ENCODE measurements at regions not wholly inside any gene's neighbourhood (a gene's known extent, or its start where the extent isn't known, plus 50 kb on each side); places are given as distances from the start of the nearest gene placed in this dataset.

DNA sequence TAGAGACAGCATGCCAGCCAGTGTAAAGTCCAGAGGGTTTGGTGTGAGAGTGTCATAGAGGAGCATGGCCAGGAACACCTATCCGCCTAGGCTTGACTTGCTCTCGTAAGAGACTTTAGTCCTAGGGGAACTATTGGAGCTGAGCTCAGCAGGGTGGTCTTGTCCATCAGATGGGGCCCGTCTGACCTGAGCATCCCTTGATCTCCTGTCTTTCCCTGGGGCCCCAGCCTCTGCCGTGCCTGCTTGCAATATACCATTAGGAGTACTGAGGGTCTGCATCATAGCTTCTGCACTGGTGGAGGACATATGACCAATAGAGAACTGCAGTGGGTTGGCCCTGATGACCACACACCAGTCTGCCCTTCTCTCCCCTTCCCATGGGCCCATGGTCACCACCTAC lies 251.0 kb downstream of the TUSC1 start:
- no peaks in the 10 kb centered on the region for H3K9me3 ChIP-seq
- no peaks in the 10 kb centered on the region for H3K36me3 ChIP-seq (replicated peaks)
- in situ Hi-C loops (cut with MboI; ENCODE audit: low sequenced_read_pairs) = no loop called here
- no peak for DNase-seq (ENCODE audit: low spot score in 2 of 2)
- H3K4me1 ChIP-seq = 0 out of 2 replicates have a peak, but pooled peaks cover 4% of the 10 kb centered on the region
- H3K27me3 ChIP-seq (ENCODE audit: low read depth) = no peaks in the 10 kb centered on the region
- no peak overlapping the region for H3K4me3 ChIP-seq

DNA sequence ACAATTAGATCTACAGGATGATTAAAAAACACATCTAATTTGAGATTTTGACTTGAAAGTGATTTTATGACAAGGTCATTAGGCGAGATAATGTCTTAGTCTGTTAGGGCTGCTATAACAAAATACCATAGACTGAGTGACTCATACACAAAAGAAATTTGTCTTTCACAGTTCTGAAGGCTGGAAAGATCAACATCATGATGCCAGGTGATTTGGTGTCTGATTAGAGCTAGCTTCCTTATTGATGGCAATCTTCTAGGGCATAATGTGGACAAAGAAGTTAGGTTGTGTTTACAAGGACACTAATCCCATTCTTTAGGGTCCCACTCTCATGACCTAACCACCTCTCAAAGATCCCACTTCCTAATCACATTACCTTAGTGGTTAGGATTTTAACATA lies 256.7 kb downstream of the TUSC1 start:
- no peak for DNase-seq (ENCODE audit: low spot score in 2 of 2)
- in situ Hi-C loops (cut with MboI; ENCODE audit: low sequenced_read_pairs) = no loop called here
- H3K4me1 ChIP-seq = peaks cover 8% of the 10 kb centered on the region
- H3K27me3 ChIP-seq (ENCODE audit: low read depth) = no peaks in the 10 kb centered on the region
- H3K9me3 ChIP-seq = no peaks in the 10 kb centered on the region
- no peaks in the 10 kb centered on the region for H3K36me3 ChIP-seq (replicated peaks)
- no peak overlapping the region for H3K4me3 ChIP-seq

DNA sequence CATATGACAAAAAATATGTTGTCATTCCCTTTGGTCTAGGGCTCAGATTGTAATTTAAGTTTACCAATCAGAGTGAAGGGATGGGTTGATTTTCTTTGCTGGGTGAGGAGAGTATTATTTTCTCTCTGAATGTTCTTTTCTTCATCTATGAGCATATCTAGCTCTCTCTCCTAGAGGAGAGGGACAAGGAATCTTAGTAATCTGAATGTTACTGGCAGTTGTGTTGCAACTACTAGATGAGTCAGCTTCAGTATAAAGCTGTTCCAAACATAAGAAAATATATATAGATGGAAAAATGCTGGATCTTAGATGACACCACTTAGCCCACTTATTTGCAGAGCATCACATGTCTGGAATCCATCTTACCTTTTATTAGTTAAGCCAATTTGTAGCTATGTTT lies 259.3 kb downstream of the TUSC1 start:
- H3K9me3 ChIP-seq = no peaks in the 10 kb centered on the region
- H3K4me3 ChIP-seq = no peak overlapping the region
- H3K36me3 ChIP-seq (replicated peaks) = no peaks in the 10 kb centered on the region
- in situ Hi-C loops (cut with MboI; ENCODE audit: low sequenced_read_pairs) = no loop called here
- no peaks in the 10 kb centered on the region for H3K27me3 ChIP-seq (ENCODE audit: low read depth)
- no peak for DNase-seq (ENCODE audit: low spot score in 2 of 2)
- peaks cover 32% of the 10 kb centered on the region for H3K4me1 ChIP-seq

DNA sequence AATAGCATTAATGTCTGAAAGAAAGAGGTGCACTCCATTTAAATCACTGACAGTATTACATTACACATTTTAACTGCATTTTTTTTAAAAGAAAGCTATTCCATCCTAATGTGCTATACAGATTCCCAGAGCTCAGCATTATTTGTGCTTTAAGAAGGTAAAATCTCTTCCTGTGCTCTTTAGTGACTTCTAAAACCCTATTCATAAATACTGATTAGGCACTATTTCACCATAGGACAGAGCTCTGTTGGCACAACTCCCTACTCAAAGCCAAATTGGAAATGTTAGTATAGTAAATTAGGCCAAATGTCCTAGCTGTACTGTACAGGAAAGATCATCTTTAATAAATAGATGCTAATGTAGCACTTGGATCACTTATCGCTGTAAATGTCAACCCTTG lies 262.5 kb downstream of the TUSC1 start:
- in situ Hi-C loops (cut with MboI; ENCODE audit: low sequenced_read_pairs) = no loop called here
- no peaks in the 10 kb centered on the region for H3K27me3 ChIP-seq (ENCODE audit: low read depth)
- peaks cover 32% of the 10 kb centered on the region for H3K4me1 ChIP-seq
- H3K36me3 ChIP-seq (replicated peaks) = no peaks in the 10 kb centered on the region
- peak in 1 of 2 experiments; percentile 89 for DNase-seq (ENCODE audit: low spot score in 2 of 2)
- H3K9me3 ChIP-seq = no peaks in the 10 kb centered on the region
- no peak overlapping the region for H3K4me3 ChIP-seq

DNA sequence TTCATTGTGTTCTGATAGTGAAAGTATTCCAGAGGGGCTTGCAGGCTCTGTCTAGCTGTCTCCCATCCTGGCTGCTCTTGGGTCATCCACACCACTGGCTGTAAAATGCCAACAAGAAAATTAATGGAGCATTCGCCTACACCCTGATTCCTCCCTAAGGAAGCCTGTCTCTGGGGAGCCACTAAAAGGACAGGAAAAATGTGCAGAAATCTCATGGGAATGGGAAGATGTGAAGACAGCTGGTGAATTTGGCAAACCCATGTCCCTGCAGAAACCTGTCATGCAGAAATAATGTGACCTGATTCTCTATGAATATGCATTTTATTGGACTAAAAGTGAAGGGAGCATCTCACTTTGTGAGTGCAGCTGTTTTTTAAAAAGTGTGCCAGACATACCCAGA lies 265.6 kb downstream of the TUSC1 start:
- in situ Hi-C loops (cut with MboI; ENCODE audit: low sequenced_read_pairs) = no loop called here
- H3K9me3 ChIP-seq = no peaks in the 10 kb centered on the region
- H3K4me1 ChIP-seq = peaks cover 33% of the 10 kb centered on the region
- H3K36me3 ChIP-seq (replicated peaks) = no peaks in the 10 kb centered on the region
- no peaks in the 10 kb centered on the region for H3K27me3 ChIP-seq (ENCODE audit: low read depth)
- H3K4me3 ChIP-seq = no peak overlapping the region
- DNase-seq (ENCODE audit: low spot score in 2 of 2) = no peak

DNA sequence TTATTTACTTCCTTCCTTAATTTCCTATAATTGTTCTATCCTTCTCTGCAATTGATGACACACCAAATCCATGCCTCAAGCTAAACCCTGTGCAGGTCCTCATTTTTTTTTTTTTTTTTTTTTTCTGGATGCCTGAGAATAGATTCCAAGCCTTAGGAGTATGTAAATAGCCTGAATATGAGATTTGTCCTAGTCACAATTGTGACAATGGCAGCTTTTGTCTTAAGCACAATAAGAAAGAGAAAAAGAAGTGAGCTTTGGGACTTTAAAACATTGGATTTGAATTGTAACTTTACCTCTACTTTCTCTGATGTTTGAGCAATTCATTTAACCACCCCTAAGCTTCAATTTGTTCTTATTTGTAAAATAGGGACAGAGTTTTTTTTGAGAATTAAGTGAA lies 280.5 kb downstream of the TUSC1 start:
- H3K9me3 ChIP-seq = no peaks in the 10 kb centered on the region
- H3K4me1 ChIP-seq = peaks cover 27% of the 10 kb centered on the region
- peak; percentile 23 to 74 for DNase-seq (ENCODE audit: low spot score in 2 of 2)
- H3K4me3 ChIP-seq = no peak overlapping the region
- H3K36me3 ChIP-seq (replicated peaks) = no peaks in the 10 kb centered on the region
- no peaks in the 10 kb centered on the region for H3K27me3 ChIP-seq (ENCODE audit: low read depth)
- in situ Hi-C loops (cut with MboI; ENCODE audit: low sequenced_read_pairs) = no loop called here

DNA sequence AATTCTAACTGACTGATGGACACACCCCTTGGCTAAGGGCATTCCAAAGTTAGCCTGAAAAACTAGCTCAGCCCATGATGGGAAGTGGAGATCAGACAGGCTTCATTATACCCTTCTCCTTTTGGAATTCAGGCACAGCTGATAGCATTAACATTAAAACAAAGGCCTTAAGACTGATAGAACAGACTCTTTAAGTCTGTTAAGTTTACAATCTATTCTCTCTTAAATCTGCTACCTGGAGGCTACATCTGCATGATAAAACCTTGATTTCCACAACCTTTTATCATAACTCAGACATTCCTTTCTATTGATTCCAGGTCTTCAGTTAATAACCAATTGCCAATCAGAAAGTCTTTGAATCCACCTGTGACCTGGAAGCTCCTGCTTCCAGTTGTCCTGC lies 281.4 kb downstream of the TUSC1 start:
- peak; percentile 36 to 68 for DNase-seq (ENCODE audit: low spot score in 2 of 2)
- Histone ChIP-seq H3K4me3 (no peak overlapping the region), H3K36me3 (replicated peaks) (no peaks in the 10 kb centered on the region), H3K9me3 (no peaks in the 10 kb centered on the region), H3K4me1 (peaks cover 35% of the 10 kb centered on the region), H3K27me3 (ENCODE audit: low read depth) (no peaks in the 10 kb centered on the region)
- in situ Hi-C loops (cut with MboI; ENCODE audit: low sequenced_read_pairs) = no loop called here

DNA sequence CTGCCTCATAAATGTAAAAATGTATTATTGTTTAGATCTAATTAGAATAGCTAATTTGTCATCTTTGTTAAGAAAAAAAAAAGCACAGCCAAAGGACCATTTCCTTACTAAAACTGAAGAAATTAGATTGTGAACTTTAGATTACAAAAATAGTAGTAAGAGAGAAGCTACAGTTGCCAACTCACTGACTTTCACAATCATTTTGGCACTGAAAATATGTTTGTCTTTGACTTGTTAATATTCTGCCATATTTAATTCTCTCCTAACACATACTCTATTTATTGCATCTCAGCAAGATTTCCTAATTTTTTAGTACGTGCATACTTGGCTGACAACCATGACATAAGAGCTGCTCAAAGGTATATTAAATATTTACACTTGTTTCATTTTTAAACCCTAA lies 297.1 kb downstream of the TUSC1 start:
- Histone ChIP-seq H3K9me3 (no peaks in the 10 kb centered on the region), H3K4me1 (peaks cover 4% of the 10 kb centered on the region), H3K4me3 (no peak overlapping the region), H3K27me3 (ENCODE audit: low read depth) (no peaks in the 10 kb centered on the region), H3K36me3 (replicated peaks) (no peaks in the 10 kb centered on the region)
- DNase-seq (ENCODE audit: low spot score in 2 of 2) = no peak
- in situ Hi-C loops (cut with MboI; ENCODE audit: low sequenced_read_pairs) = no loop called here

DNA sequence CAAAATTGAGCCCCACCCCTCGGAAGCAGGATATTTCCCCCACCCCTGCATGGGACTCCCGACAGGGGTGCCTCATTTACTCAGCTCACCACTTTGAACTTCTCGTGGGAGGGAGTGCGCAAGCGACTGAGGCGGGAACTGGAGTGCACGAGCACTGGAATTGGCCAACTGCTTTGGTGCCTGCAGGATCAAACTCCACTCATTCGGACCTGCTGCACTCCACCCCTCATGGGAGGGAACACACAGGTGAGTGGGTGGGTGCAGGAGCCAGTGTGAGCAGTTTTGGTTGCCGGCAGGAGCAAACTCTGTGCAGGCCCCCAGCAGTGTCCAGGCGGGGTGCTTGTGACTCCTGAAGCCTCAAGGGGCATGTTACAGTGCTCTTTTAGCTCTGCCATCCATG lies 301.2 kb downstream of the TUSC1 start:
- no peaks in the 10 kb centered on the region for H3K27me3 ChIP-seq (ENCODE audit: low read depth)
- H3K36me3 ChIP-seq (replicated peaks) = no peaks in the 10 kb centered on the region
- DNase-seq (ENCODE audit: low spot score in 2 of 2) = no peak
- no peaks in the 10 kb centered on the region for H3K4me1 ChIP-seq
- H3K4me3 ChIP-seq = no peak overlapping the region
- H3K9me3 ChIP-seq = no peaks in the 10 kb centered on the region
- in situ Hi-C loops (cut with MboI; ENCODE audit: low sequenced_read_pairs) = no loop called here

DNA sequence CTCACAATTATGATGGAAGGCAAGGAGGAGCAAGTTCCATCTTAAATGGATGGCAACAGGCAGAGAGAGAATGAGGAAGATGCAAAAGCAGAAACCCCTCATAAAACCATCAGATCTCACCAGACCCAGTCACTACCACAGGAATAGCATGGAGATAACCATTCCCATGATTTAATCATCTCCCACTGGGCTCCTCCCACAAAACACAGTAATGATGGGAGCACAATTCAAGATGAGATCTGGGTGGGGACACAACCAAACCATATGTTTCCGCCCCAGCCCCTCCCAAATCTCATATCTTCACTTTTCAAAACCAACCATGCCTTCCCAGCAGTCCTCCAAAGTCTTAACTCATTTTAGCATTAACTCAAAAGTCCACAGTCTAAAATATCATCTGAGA lies 304.0 kb downstream of the TUSC1 start:
- no peaks in the 10 kb centered on the region for H3K36me3 ChIP-seq (replicated peaks)
- no peak for DNase-seq (ENCODE audit: low spot score in 2 of 2)
- in situ Hi-C loops (cut with MboI; ENCODE audit: low sequenced_read_pairs) = no loop called here

DNA sequence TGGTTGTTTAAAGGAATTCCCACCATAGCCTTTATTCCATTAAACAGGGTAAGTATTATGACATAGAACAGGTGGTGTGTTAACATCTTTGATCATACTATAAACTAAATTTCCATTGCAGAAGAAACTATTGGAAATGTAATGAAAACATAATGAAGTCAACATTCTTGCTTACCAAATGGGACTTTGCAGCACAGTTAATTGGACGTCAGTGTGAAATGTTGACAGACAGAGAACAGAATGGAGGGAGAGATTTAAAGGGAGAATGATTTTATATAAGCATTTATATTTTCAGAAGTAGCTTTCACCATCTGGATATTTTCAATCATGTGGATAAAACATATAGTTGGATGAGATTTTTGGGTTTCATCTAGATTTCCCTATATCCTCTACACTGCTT lies 311.3 kb downstream of the TUSC1 start:
- H3K27me3 ChIP-seq (ENCODE audit: low read depth) = no peaks in the 10 kb centered on the region
- no peaks in the 10 kb centered on the region for H3K4me1 ChIP-seq
- H3K36me3 ChIP-seq (replicated peaks) = no peaks in the 10 kb centered on the region
- in situ Hi-C loops (cut with MboI; ENCODE audit: low sequenced_read_pairs) = no loop called here
- DNase-seq (ENCODE audit: low spot score in 2 of 2) = no peak
- no peaks in the 10 kb centered on the region for H3K9me3 ChIP-seq
- no peak overlapping the region for H3K4me3 ChIP-seq

More for the DNA sequence above, 304.0 kb downstream of the TUSC1 start:
- no peaks in the 10 kb centered on the region for H3K4me1 ChIP-seq
- no peaks in the 10 kb centered on the region for H3K27me3 ChIP-seq (ENCODE audit: low read depth)
- no peak overlapping the region for H3K4me3 ChIP-seq
- no peaks in the 10 kb centered on the region for H3K9me3 ChIP-seq

DNA sequence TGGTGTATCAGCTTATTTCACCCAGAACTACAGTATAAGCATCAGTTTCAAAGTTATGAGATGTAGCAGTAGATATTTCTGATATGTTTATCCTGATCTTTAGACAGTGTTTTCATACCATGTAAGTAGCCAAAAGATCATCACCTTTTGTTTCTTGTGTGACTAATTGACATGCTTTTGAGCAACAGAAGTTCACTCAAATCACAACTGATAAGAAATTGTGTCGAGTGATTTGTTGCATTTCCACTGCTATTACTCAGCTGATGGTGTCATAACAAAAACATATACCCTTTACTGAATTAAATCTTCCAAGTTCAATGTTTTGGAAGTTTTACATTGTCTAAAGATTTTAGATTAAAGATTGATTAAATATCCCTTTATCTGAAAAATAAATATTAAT lies 324.5 kb downstream of the TUSC1 start:
- Histone ChIP-seq H3K9me3 (0 out of 2 replicates have a peak, but pooled peaks cover 3% of the 10 kb centered on the region), H3K4me3 (no peak overlapping the region), H3K36me3 (replicated peaks) (no peaks in the 10 kb centered on the region), H3K27me3 (ENCODE audit: low read depth) (no peaks in the 10 kb centered on the region), H3K4me1 (peaks cover 9% of the 10 kb centered on the region)
- DNase-seq (ENCODE audit: low spot score in 2 of 2) = no peak
- in situ Hi-C loops (cut with MboI; ENCODE audit: low sequenced_read_pairs) = no loop called here

DNA sequence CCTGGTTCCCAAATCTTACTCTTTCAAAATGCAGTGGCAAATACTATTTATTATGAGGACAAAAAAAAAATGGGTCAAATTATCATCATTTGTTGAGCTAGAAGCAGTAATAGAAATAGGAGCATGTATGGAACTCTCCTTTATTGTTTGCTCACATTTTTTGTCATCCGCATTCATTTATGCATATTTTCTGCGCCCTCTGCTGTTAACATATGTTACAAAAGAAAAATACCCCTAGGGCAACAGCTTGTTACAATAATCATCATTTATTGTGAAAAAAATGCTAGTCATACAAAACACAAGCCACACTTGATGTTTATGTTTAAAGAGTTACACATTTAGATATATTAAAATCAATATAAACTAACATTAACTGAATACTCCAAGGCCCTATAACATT lies 328.2 kb downstream of the TUSC1 start:
- Histone ChIP-seq H3K27me3 (ENCODE audit: low read depth) (no peaks in the 10 kb centered on the region), H3K4me1 (peaks cover 9% of the 10 kb centered on the region), H3K9me3 (no peaks in the 10 kb centered on the region), H3K4me3 (no peak overlapping the region), H3K36me3 (replicated peaks) (no peaks in the 10 kb centered on the region)
- in situ Hi-C loops (cut with MboI; ENCODE audit: low sequenced_read_pairs) = no loop called here
- peak in 1 of 2 experiments; percentile 57 for DNase-seq (ENCODE audit: low spot score in 2 of 2)

DNA sequence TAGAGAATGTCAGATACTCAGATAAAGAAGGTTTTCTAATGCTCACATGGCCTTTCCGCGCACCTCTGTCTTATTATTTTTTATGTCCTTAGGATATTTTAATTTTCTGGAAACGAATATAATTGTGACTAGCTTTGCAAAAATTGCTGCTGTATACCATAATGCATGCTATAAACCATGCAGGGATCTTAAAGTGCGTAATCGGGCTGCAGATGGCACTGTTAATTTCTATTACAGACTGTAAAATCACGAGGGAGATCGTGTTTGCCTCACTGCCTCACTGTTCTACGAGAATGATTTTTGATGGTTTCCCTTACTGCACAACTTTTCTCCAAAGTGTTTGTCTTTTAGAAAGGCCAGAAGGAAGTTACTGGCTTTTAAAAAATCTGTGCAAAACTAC lies 356.1 kb downstream of the TUSC1 start:
- Histone ChIP-seq H3K4me1 (peaks cover 29% of the 10 kb centered on the region), H3K27me3 (ENCODE audit: low read depth) (no peaks in the 10 kb centered on the region), H3K4me3 (no peak overlapping the region), H3K9me3 (no peaks in the 10 kb centered on the region; the same call in 1 of the 2 replicates), H3K36me3 (replicated peaks) (no peaks in the 10 kb centered on the region)
- DNase-seq (ENCODE audit: low spot score in 2 of 2) = no peak
- in situ Hi-C loops (cut with MboI; ENCODE audit: low sequenced_read_pairs) = no loop called here

DNA sequence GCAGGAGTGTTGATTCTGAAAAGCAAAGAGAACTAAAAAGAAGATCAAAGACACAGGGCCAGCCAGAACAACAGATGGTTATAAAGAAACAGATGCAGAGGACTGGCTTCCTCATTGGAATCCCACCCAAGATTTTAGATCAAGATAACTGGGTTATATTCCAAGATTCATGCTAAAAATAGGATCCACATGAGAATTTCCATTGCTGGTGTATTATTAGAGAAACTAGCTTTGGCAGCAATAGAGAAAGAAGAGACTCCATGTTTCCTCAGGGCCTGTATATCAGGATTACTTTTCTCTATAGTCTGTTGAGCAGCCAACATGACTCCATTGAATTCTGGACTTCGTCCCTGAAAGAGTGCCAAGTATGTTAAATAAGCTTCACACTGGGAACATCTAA lies 367.3 kb downstream of the TUSC1 start:
- Histone ChIP-seq H3K9me3 (no peaks in the 10 kb centered on the region), H3K36me3 (replicated peaks) (no peaks in the 10 kb centered on the region), H3K4me3 (no peak overlapping the region), H3K27me3 (ENCODE audit: low read depth) (no peaks in the 10 kb centered on the region), H3K4me1 (no peaks in the 10 kb centered on the region)
- in situ Hi-C loops (cut with MboI; ENCODE audit: low sequenced_read_pairs) = no loop called here
- no peak for DNase-seq (ENCODE audit: low spot score in 2 of 2)
